Activated T-helper 1 cell treated with anti-CD3 and anti-CD28 coated beads, Interleukin-12 subunit alpha, Interleukin-12 subunit beta, Interleukin-2, Interleukin-4 antibody, amounts not matched to agents 30 ng/mL and 10 ng/mL and 1 ng/mL, durations not matched to agents 14 hours and 24 hours and 36 hours (primary cell): ENCODE measurements at regions not wholly inside any gene's neighbourhood (a gene's known extent, or its start where the extent isn't known, plus 50 kb on each side); places are given as distances from the start of the nearest gene placed in this dataset.
"Not testable (repeated sequence)": the region's sequence is repeated elsewhere in the genome, so short reads cannot be mapped to it uniquely, and the experiment has no call there.

Experiments used
- DNase-seq: peaks from one replicate; pipeline ENCODE4 v3.0.0; 2021; ENCODE audit warnings: low spot score
- H3K27ac Mint-ChIP-seq: one replicate; pipeline ENCODE4 v1.8.0; 2021; ENCODE audit warnings: mild to moderate bottlenecking, mixed read lengths
- H3K27me3 Mint-ChIP-seq: one replicate; pipeline ENCODE4 v1.8.0; 2022; ENCODE audit warnings: mild to moderate bottlenecking, moderate library complexity, mixed read lengths; ENCODE audit not compliant: insufficient read depth
- H3K36me3 Mint-ChIP-seq: one replicate; pipeline ENCODE4 v1.8.0; 2021; ENCODE audit warnings: low read depth, mixed read lengths
- H3K4me1 Mint-ChIP-seq: one replicate; pipeline ENCODE4 v1.8.0; 2021; ENCODE audit warnings: low read depth, mixed read lengths
- H3K4me3 Mint-ChIP-seq: one replicate; pipeline ENCODE4 v1.8.0; 2021; ENCODE audit warnings: mild to moderate bottlenecking, moderate library complexity, mixed read lengths
- H3K9me3 Mint-ChIP-seq: one replicate; pipeline ENCODE4 v1.8.0; 2021; ENCODE audit warnings: mixed read lengths
- intact Hi-C: fragments of 100-400 bp; cut with micrococcal nuclease; formaldehyde crosslinking; loops from one replicate; pipeline ENCODE4 v1.15.1; 2024

DNA sequence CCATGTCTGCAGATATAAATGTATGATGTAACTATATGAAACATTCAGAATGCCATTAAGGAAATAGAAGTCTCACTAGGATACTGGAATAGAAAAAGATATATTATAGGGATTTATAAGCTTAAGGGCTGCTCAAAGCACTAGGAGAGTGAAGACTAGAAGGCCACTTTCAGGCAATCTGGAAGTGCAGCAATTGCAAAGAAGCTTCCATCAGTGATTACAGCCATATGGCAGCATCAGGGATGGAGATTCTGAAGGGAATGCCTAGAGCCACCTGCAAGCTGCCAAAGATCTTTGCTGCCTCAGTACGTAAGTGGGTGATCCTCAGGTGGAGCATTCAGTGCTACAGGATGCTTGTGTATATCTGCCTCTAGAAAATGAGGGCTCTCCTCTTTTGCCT, 796.2 kb upstream of the EPHA7 start:
- no peaks in the 10 kb centered on the region for H3K9me3 Mint-ChIP-seq
- no peak overlapping the region for H3K27ac Mint-ChIP-seq
- no peak for DNase-seq
- H3K36me3 Mint-ChIP-seq = no peaks in the 10 kb centered on the region
- intact Hi-C loops = no loop called here
- no peaks in the 10 kb centered on the region for H3K27me3 Mint-ChIP-seq
- no peak overlapping the region for H3K4me3 Mint-ChIP-seq
- no peaks in the 10 kb centered on the region for H3K4me1 Mint-ChIP-seq

GRCh38 chr6:94213226-94213625, 793.9 kb upstream of the EPHA7 start:
- H3K4me1 Mint-ChIP-seq = no peaks in the 10 kb centered on the region
- no peaks in the 10 kb centered on the region for H3K9me3 Mint-ChIP-seq
- H3K27ac Mint-ChIP-seq = no peak overlapping the region
- H3K4me3 Mint-ChIP-seq = no peak overlapping the region
- intact Hi-C loops = no loop called here
- no peak for DNase-seq
- H3K36me3 Mint-ChIP-seq = no peaks in the 10 kb centered on the region
- H3K27me3 Mint-ChIP-seq = no peaks in the 10 kb centered on the region

- DNase-seq = no peak
- intact Hi-C loops = no loop called here
- H3K4me3 Mint-ChIP-seq = no peak overlapping the region
- no peak overlapping the region for H3K27ac Mint-ChIP-seq
- no peaks in the 10 kb centered on the region for H3K4me1 Mint-ChIP-seq
- peaks cover 6% of the 10 kb centered on the region for H3K9me3 Mint-ChIP-seq
- H3K27me3 Mint-ChIP-seq = no peaks in the 10 kb centered on the region
- H3K36me3 Mint-ChIP-seq = no peaks in the 10 kb centered on the region
Measured at GRCh38 chr6:94196891-94197290, 777.5 kb upstream of the EPHA7 start.

GRCh38 chr6:94190030-94190429, 770.7 kb upstream of the EPHA7 start:
- Mint-ChIP-seq H3K4me1 (no peaks in the 10 kb centered on the region), H3K9me3 (no peaks in the 10 kb centered on the region), H3K4me3 (no peak overlapping the region), H3K36me3 (no peaks in the 10 kb centered on the region), H3K27ac (no peak overlapping the region), H3K27me3 (no peaks in the 10 kb centered on the region)
- intact Hi-C loops = no loop called here
- no peak for DNase-seq

GRCh38 chr6:94184666-94185464, 765.5 kb upstream of the EPHA7 start:
- no peak overlapping the region for H3K4me3 Mint-ChIP-seq

DNA sequence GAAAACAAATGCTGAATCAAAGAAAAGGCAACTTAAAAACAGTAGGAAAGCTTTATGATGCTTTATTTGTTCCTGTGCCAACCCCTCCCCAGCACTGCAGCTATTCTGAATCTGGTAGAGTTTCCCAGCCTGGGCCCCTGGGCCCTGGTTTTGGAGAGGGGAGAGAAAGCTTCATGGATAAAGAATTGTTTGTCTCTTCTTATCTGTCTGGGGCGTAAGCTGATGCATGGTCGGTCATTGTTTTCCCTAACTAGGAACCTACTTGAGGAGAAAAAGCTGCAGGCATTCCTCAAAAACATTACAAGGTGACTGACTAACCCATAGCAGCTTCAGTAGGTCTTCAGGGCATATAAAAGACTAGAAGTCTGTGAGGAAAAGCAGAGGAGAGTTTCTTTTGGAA, 758.1 kb upstream of the EPHA7 start:
- Mint-ChIP-seq H3K9me3 (peaks cover 4% of the 10 kb centered on the region), H3K36me3 (no peaks in the 10 kb centered on the region), H3K27ac (no peak overlapping the region), H3K4me1 (no peaks in the 10 kb centered on the region), H3K4me3 (no peak overlapping the region), H3K27me3 (no peaks in the 10 kb centered on the region)
- DNase-seq = no peak
- intact Hi-C loops = no loop called here

More at GRCh38 chr6:94184666-94185464, 765.5 kb upstream of the EPHA7 start:
- no peak for DNase-seq
- H3K27me3 Mint-ChIP-seq = no peaks in the 10 kb centered on the region
- H3K27ac Mint-ChIP-seq = no peak overlapping the region
- no peaks in the 10 kb centered on the region for H3K9me3 Mint-ChIP-seq
- intact Hi-C loops = no loop called here
- H3K36me3 Mint-ChIP-seq = no peaks in the 10 kb centered on the region
- H3K4me1 Mint-ChIP-seq = no peaks in the 10 kb centered on the region

DNA sequence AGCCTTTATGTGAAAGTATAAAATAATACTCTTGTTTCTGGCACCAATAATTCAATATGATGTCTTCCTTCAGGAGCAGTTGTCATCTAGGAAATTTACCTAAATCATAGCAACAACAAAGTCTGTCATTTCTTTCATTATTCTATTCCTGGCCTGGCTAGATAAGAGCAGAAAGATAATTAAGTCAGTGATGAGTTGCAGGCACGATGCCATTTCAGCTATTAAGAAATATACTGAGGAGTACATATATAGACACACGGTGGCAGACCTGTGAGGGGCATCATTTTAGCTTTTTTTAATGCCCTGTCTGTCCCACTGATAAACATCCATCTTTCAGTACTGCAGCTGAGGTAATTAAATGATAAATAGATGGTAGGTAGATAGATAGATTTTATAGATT, 756.1 kb upstream of the EPHA7 start:
- intact Hi-C loops = no loop called here
- Mint-ChIP-seq H3K27ac (no peak overlapping the region), H3K36me3 (no peaks in the 10 kb centered on the region), H3K9me3 (peaks cover 7% of the 10 kb centered on the region), H3K4me1 (no peaks in the 10 kb centered on the region), H3K27me3 (no peaks in the 10 kb centered on the region), H3K4me3 (no peak overlapping the region)
- DNase-seq = no peak

- intact Hi-C loops = no loop called here
- H3K4me3 Mint-ChIP-seq = no peak overlapping the region
- DNase-seq = no peak
- no peaks in the 10 kb centered on the region for H3K9me3 Mint-ChIP-seq
- no peaks in the 10 kb centered on the region for H3K27me3 Mint-ChIP-seq
- no peak overlapping the region for H3K27ac Mint-ChIP-seq
- no peaks in the 10 kb centered on the region for H3K36me3 Mint-ChIP-seq
- no peaks in the 10 kb centered on the region for H3K4me1 Mint-ChIP-seq
Measured at GRCh38 chr6:94163877-94164276, 744.5 kb upstream of the EPHA7 start.

GRCh38 chr6:94150886-94151285, 731.5 kb upstream of the EPHA7 start:
- Mint-ChIP-seq H3K27me3 (no peaks in the 10 kb centered on the region), H3K36me3 (no peaks in the 10 kb centered on the region), H3K9me3 (no peaks in the 10 kb centered on the region), H3K4me3 (no peak overlapping the region), H3K4me1 (no peaks in the 10 kb centered on the region), H3K27ac (no peak overlapping the region)
- DNase-seq = no peak
- intact Hi-C loops = no loop called here

- no peak overlapping the region for H3K4me3 Mint-ChIP-seq
- no peaks in the 10 kb centered on the region for H3K36me3 Mint-ChIP-seq
- DNase-seq = no peak
- peaks cover 4% of the 10 kb centered on the region for H3K9me3 Mint-ChIP-seq
- no peaks in the 10 kb centered on the region for H3K27me3 Mint-ChIP-seq
- H3K27ac Mint-ChIP-seq = no peak overlapping the region
- H3K4me1 Mint-ChIP-seq = no peaks in the 10 kb centered on the region
- intact Hi-C loops = no loop called here
Measured at GRCh38 chr6:94144807-94145206, 725.4 kb upstream of the EPHA7 start.

DNA sequence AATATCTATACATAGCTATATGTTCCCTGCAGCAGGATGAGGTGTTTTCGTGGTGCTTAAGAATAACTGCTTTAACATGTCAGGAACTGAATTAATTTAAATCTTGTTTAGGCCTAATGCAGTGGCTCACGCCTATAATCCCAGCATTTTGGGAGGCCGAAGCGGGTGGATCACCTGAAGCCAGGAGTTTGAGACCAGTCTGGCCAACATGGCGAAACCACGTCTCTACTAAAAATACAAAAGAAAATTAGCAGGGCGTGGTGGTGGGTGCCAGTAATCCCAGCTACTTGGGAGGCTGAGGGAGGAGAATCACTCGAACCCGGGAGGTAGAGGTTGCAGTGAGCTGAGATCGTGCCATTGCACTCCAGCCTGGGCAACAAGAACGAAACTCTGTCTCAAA, 717.8 kb upstream of the EPHA7 start:
- H3K36me3 Mint-ChIP-seq, H3K9me3 Mint-ChIP-seq, intact Hi-C loops, H3K27me3 Mint-ChIP-seq, DNase-seq, H3K4me3 Mint-ChIP-seq, H3K4me1 Mint-ChIP-seq, H3K27ac Mint-ChIP-seq: not testable (repeated sequence)

DNA sequence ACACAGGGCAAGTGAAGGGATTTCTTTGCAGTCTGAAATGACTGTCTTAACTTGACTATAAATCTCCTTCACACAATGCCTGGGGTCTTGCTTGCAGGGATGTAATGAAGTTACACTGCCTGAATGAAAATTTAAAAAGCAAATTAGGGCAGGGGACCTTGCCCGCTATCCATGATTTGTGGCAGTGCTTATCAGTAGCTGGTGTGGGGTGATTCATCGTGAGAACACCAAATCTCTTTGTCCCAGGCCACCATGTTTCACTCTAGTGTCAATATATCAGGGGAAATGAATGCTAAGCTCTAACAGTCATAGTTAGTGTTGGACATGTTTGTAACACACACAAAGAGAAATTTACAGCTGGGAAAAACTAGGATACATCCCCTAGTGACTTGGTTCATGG, 713.7 kb upstream of the EPHA7 start:
- Mint-ChIP-seq H3K27ac (no peak overlapping the region), H3K4me1 (no peaks in the 10 kb centered on the region), H3K9me3 (no peaks in the 10 kb centered on the region), H3K36me3 (no peaks in the 10 kb centered on the region), H3K4me3 (no peak overlapping the region), H3K27me3 (no peaks in the 10 kb centered on the region)
- intact Hi-C loops = no loop called here
- no peak for DNase-seq

DNA sequence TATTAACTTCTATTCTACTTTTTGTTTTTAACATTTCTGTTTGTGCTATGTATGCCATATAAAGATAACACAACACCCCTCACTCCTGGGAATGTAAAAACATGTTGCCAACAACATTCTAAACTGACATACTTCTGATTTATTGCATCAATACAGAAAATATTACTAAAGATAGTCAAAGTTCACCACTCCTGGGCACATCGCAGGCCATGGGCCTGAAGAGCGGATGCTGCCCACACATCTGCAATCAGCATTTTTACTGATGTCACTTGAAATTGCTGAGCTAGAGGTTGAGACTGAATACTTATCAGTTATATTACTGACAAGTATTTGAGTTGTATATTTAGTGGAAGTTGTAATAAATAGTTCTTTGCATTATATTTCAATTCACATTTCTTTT, 711.9 kb upstream of the EPHA7 start:
- no peak for DNase-seq
- intact Hi-C loops = no loop called here
- Mint-ChIP-seq H3K27ac (no peak overlapping the region), H3K4me3 (no peak overlapping the region), H3K36me3 (no peaks in the 10 kb centered on the region), H3K27me3 (no peaks in the 10 kb centered on the region), H3K9me3 (no peaks in the 10 kb centered on the region), H3K4me1 (no peaks in the 10 kb centered on the region)

DNA sequence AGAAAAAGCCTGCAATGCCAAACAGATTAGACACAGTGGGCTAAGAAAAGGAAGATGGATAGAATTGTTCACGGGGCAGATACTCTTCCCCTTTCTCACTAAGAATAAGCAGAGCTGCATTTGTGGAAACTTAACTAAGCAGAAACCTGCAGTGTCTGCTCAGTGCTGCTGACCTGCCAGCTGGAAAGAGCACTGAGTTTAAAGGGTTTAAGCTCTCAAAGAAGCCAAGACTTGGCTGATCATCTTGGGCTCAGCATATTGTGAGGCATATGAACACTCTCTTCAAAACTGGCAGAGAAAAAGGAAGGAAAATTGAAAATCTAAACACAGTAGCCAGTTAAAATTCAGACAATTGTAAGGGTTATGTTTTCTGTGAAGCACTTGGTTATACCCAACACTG, 711.1 kb upstream of the EPHA7 start:
- intact Hi-C loops = no loop called here

More for the DNA sequence above, 711.1 kb upstream of the EPHA7 start:
- Mint-ChIP-seq H3K4me1 (no peaks in the 10 kb centered on the region), H3K27me3 (no peaks in the 10 kb centered on the region), H3K27ac (no peak overlapping the region), H3K36me3 (no peaks in the 10 kb centered on the region), H3K4me3 (no peak overlapping the region), H3K9me3 (no peaks in the 10 kb centered on the region)
- no peak for DNase-seq
